ENCODE measurements at regions not wholly inside any gene's neighbourhood (a gene's known extent, or its start where the extent isn't known, plus 50 kb on each side); places are given as distances from the start of the nearest gene placed in this dataset.

DNA sequence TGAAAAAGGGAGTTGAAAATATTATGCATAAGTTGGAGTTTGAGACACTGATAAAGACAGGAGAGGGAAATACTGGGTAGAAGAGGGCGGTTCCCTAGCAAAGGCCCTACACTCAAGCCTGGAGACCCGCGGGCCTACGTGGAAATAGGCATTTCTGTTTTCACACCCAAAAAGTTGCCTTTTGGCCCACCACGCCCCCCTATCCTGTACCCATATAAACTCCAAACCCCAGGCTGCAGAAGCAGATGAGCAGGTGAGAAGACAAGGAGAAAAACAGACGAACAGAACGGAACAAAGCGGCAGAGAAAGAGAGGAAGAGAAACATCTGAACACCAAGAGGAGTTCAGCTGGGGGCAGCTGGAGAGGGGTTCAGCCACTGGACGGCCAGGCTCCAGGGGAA, 177.9 kb downstream of the GALC start:
- TF ChIP-seq, protein P1, sequence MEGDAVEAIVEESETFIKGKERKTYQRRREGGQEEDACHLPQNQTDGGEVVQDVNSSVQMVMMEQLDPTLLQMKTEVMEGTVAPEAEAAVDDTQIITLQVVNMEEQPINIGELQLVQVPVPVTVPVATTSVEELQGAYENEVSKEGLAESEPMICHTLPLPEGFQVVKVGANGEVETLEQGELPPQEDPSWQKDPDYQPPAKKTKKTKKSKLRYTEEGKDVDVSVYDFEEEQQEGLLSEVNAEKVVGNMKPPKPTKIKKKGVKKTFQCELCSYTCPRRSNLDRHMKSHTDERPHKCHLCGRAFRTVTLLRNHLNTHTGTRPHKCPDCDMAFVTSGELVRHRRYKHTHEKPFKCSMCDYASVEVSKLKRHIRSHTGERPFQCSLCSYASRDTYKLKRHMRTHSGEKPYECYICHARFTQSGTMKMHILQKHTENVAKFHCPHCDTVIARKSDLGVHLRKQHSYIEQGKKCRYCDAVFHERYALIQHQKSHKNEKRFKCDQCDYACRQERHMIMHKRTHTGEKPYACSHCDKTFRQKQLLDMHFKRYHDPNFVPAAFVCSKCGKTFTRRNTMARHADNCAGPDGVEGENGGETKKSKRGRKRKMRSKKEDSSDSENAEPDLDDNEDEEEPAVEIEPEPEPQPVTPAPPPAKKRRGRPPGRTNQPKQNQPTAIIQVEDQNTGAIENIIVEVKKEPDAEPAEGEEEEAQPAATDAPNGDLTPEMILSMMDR (IDR thresholded peaks at IDR 0.05): no peak
- no peak for TF ChIP-seq POLR2A (IDR thresholded peaks at IDR 0.05)
